ENCODE measurements at regions not wholly inside any gene's neighbourhood (a gene's known extent, or its start where the extent isn't known, plus 50 kb on each side); places are given as distances from the start of the nearest gene placed in this dataset.

DNA sequence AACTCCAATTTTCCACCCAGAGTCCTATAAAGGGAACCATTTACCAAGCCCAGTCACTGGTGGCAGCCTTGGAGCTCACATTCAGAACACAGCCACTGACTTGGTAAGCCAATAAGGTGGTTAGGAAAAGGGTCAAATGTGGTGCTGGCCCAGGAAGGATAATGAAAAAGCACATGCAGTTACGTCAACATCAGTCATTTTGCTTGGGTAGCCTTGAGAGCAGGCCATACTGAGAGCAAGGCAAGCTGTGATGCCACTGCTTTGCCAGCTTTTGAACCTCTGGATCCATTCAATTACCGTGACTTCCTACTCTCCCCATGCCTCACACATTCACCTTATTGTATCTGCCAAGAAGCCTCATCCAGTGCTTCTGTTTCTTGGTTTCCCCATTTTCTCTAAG lies 253.6 kb downstream of the OPA1 start:
- Histone ChIP-seq H3K36me3 (replicated peaks in 1 of 2; ENCODE audit: insufficient read depth in 1 of 2, low read depth in 2 of 2) (no peaks in the 10 kb centered on the region), H3K9me3 (no peaks in the 10 kb centered on the region), H3K4me1 (peaks cover 76% of the 10 kb centered on the region), H3K27ac (peak overlapping the region in 3 of 4 donors; percentile 93 to 96 (median 94)), H3K27me3 (no peaks in the 10 kb centered on the region), H3K4me3 (no peak overlapping the region)
- intact Hi-C loops (cut with DNase I): no loop called here
- no peak for ATAC-seq
- TF ChIP-seq, protein P1, sequence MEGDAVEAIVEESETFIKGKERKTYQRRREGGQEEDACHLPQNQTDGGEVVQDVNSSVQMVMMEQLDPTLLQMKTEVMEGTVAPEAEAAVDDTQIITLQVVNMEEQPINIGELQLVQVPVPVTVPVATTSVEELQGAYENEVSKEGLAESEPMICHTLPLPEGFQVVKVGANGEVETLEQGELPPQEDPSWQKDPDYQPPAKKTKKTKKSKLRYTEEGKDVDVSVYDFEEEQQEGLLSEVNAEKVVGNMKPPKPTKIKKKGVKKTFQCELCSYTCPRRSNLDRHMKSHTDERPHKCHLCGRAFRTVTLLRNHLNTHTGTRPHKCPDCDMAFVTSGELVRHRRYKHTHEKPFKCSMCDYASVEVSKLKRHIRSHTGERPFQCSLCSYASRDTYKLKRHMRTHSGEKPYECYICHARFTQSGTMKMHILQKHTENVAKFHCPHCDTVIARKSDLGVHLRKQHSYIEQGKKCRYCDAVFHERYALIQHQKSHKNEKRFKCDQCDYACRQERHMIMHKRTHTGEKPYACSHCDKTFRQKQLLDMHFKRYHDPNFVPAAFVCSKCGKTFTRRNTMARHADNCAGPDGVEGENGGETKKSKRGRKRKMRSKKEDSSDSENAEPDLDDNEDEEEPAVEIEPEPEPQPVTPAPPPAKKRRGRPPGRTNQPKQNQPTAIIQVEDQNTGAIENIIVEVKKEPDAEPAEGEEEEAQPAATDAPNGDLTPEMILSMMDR (IDR thresholded peaks at IDR 0.05): no peak
- TF ChIP-seq POLR2A (IDR thresholded peaks at IDR 0.05): no peak
- DNase-seq: peak in 1 of 4 donors; percentile 39
- WGBS, 2 donors: 45 to 75% methylated on average over 2 of the region's 2 CpGs

DNA sequence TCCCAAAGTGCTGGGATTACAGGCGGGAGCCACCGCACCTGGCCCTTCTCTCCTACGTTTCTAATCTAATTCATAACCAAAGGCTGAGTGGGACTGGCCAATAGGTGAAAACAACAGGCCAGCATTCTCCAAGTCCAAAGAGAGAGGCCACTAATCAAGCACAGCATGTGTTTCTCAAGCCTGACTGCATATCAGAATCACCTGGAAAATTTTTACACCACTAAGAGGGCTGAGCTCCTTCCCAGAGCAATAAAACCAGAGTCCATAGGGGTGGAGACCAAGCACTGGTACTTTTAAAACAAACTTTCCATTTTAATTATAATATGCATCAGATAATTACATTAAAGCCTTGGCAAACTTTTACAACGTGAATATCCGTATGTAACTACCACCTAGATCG lies 254.4 kb downstream of the OPA1 start:
- TF ChIP-seq, protein P1 (IDR thresholded peaks at IDR 0.05): no peak
- TF ChIP-seq POLR2A (IDR thresholded peaks at IDR 0.05): no peak
- ATAC-seq: no peak
- no peaks in the 10 kb centered on the region for H3K9me3 ChIP-seq

DNA sequence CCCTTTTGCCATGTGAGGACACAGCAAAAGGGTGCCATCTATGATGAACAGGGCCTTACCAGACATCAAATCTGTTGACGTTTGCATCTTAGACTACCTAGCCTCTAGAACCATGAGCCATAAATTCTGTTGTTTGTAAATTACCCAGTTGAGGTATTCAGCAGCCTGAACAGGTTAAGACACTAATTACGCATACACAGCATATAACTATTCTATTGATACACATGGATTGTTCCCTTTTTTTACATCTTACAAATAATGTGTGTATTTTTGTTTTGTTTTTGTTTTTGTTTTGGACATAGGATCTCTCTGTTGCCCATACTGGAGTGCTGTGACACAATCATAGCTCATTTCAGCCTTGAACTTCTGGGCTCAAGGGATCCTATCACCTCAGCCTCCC lies 255.5 kb downstream of the OPA1 start:
- Histone ChIP-seq H3K4me1 (peaks cover 76% of the 10 kb centered on the region), H3K9me3 (no peaks in the 10 kb centered on the region), H3K36me3 (replicated peaks in 1 of 2; ENCODE audit: insufficient read depth in 1 of 2, low read depth in 2 of 2) (no peaks in the 10 kb centered on the region), H3K4me3 (no peak overlapping the region), H3K27ac (no peak overlapping the region), H3K27me3 (no peaks in the 10 kb centered on the region)
- ATAC-seq: no peak
- no peak for DNase-seq
- TF ChIP-seq, protein P1 (IDR thresholded peaks at IDR 0.05): no peak
- TF ChIP-seq POLR2A (IDR thresholded peaks at IDR 0.05): no peak
- 96 to 98% methylated on average over 2 of the region's 2 CpGs for WGBS, 2 donors
- intact Hi-C loops (cut with DNase I): no loop called here

More for the DNA sequence above, 254.4 kb downstream of the OPA1 start:
- H3K27me3 ChIP-seq: no peaks in the 10 kb centered on the region
- H3K36me3 ChIP-seq (replicated peaks in 1 of 2; ENCODE audit: insufficient read depth in 1 of 2, low read depth in 2 of 2): no peaks in the 10 kb centered on the region
- H3K4me3 ChIP-seq: no peak overlapping the region
- WGBS, 2 donors: 48 to 57% methylated on average over 6 of the region's 6 CpGs
- H3K4me1 ChIP-seq: peaks cover 76% of the 10 kb centered on the region
- H3K27ac ChIP-seq: peak overlapping the region in 3 of 4 donors; percentile 2 to 16 (median 14)
- no peak for DNase-seq
- intact Hi-C loops (cut with DNase I): no loop called here

DNA sequence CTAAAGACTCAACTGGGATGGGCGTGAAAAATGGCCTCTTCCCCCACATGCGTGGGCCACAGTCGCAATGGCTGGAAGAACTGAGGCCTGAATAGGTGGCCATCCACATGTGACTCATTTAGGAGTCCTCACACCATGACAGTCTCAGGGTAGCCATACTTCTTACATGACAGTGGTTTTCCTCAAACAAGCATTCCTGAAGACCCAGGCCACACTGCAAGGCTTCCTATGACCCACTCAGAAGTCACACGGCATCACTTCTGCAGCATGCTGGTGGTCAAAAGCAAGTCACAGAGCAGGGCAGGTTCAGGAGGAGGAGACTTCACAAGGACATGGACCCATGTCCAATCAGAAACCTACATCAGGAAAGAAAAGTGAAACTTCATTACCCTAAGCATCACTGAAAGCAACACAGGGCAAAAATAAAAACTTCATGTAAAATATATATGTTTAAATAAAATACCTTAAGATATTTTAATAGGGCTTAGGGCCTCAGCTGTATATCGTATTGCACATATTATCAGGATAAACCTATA lies 257.1 kb downstream of the OPA1 start:
- H3K4me1 ChIP-seq: peaks cover 64% of the 10 kb centered on the region
- ATAC-seq (no peak), DNase-seq (no peak)
- no peaks in the 10 kb centered on the region for H3K36me3 ChIP-seq (replicated peaks in 1 of 2; ENCODE audit: insufficient read depth in 1 of 2, low read depth in 2 of 2)
- WGBS, 2 donors: 89 to 96% methylated on average over 5 of the region's 5 CpGs
- H3K27me3 ChIP-seq: no peaks in the 10 kb centered on the region
- no peak overlapping the region for H3K27ac ChIP-seq
- intact Hi-C loops (cut with DNase I): no loop called here
- H3K4me3 ChIP-seq: no peak overlapping the region
- no peak for TF ChIP-seq POLR2A (IDR thresholded peaks at IDR 0.05)
- TF ChIP-seq, protein P1 (IDR thresholded peaks at IDR 0.05): no peak
- no peaks in the 10 kb centered on the region for H3K9me3 ChIP-seq

DNA sequence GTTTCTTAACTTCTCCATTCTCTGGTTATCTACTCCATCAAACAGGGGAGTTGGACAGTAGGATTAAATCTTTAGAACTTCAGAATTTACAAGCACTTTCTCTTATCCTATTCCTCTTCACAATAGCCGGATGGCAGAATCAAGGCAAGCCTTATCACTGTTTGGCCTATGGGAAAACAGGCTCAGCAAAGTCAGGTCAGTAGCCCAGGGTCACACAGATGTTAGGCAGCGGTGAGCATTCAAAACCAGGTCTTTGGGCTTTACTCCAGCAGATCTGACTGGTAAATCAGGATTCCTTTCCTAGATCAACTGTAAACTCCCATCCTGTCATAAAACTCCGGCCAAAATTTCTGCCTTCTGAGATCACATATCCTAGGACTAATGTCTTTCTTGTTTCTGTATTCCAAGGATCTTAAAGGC lies 258.4 kb downstream of the OPA1 start:
- ATAC-seq (peak; percentile 36), DNase-seq (no peak)
- WGBS, 2 donors: 10 to 17% methylated on average over 3 of the region's 3 CpGs
- H3K27ac ChIP-seq: peak overlapping the region; percentile 82 to 88 (median 85)
- no peak overlapping the region for H3K4me3 ChIP-seq
- TF ChIP-seq POLR2A (IDR thresholded peaks at IDR 0.05): no peak
- TF ChIP-seq, protein P1 (IDR thresholded peaks at IDR 0.05): no peak
- peaks cover 51% of the 10 kb centered on the region for H3K4me1 ChIP-seq
- H3K9me3 ChIP-seq: no peaks in the 10 kb centered on the region
- H3K27me3 ChIP-seq: no peaks in the 10 kb centered on the region
- H3K36me3 ChIP-seq (replicated peaks in 1 of 2; ENCODE audit: insufficient read depth in 1 of 2, low read depth in 2 of 2): no peaks in the 10 kb centered on the region
- intact Hi-C loops (cut with DNase I): no loop called here
